ENCODE measurements at regions not wholly inside any gene's neighbourhood (a gene's known extent, or its start where the extent isn't known, plus 50 kb on each side); places are given as distances from the start of the nearest gene placed in this dataset.

DNA sequence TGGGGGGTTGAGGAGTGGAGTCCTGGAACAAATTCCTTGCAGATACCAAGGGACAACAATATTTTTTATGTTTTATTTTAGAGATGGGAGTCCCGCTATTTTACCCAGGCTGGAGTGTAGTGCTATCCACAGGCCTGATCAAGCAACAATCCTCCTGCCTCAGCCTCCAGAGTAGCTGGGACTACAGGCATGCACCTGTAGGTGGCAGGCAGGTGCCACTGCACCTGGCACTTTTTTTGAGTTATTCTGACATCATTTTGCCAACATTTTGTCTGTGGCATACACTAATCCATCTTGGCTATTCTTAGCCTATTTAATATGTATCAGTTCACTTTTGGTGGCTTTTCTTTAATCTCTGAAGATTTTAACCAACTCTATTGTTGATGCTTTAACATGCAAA is 317.8 kb upstream of the MTPN start:
- Mint-ChIP-seq H3K4me3 (no peak overlapping the region), H3K9me3 (peaks cover 11 to 13% of the 10 kb centered on the region in 2 donors), H3K4me1 (no peaks in the 10 kb centered on the region), H3K27ac (no peak overlapping the region), H3K36me3 (no peaks in the 10 kb centered on the region), H3K27me3 (ENCODE audit: low read depth in 2 of 2) (no peaks in the 10 kb centered on the region)
- no peaks in the 10 kb centered on the region for H3K36me3 ChIP-seq (ENCODE audit: control insufficient read depth, insufficient read depth, low read length)
- DNase-seq, result no peak
- H3K9me3 ChIP-seq (ENCODE audit: control insufficient read depth, insufficient read depth, low read length), result peaks cover 3% of the 10 kb centered on the region
- ATAC-seq, result no peak
- H3K27ac ChIP-seq (ENCODE audit: low read length), result no peak overlapping the region
- H3K4me3 ChIP-seq (ENCODE audit: low read length), result no peak overlapping the region
- H3K27me3 ChIP-seq (ENCODE audit: control insufficient read depth, insufficient read depth, low read length), result no peaks in the 10 kb centered on the region
- TF ChIP-seq, protein P1, sequence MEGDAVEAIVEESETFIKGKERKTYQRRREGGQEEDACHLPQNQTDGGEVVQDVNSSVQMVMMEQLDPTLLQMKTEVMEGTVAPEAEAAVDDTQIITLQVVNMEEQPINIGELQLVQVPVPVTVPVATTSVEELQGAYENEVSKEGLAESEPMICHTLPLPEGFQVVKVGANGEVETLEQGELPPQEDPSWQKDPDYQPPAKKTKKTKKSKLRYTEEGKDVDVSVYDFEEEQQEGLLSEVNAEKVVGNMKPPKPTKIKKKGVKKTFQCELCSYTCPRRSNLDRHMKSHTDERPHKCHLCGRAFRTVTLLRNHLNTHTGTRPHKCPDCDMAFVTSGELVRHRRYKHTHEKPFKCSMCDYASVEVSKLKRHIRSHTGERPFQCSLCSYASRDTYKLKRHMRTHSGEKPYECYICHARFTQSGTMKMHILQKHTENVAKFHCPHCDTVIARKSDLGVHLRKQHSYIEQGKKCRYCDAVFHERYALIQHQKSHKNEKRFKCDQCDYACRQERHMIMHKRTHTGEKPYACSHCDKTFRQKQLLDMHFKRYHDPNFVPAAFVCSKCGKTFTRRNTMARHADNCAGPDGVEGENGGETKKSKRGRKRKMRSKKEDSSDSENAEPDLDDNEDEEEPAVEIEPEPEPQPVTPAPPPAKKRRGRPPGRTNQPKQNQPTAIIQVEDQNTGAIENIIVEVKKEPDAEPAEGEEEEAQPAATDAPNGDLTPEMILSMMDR (IDR thresholded peaks at IDR 0.05), result no peak
- intact Hi-C loops (cut with micrococcal nuclease), result no loop called here
- 100% methylated on average over 1 of the region's 1 CpG for WGBS (ENCODE audit: insufficient coverage)
- H3K4me1 ChIP-seq (ENCODE audit: control insufficient read depth, insufficient read depth, low read length), result no peaks in the 10 kb centered on the region

GRCh38 chr7:136293841-136294391 is 316.8 kb upstream of the MTPN start:
- Mint-ChIP-seq H3K9me3 (peaks cover 12 to 13% of the 10 kb centered on the region in 2 donors), H3K4me1 (no peaks in the 10 kb centered on the region), H3K27ac (no peak overlapping the region), H3K27me3 (ENCODE audit: low read depth in 2 of 2) (no peaks in the 10 kb centered on the region), H3K4me3 (no peak overlapping the region), H3K36me3 (no peaks in the 10 kb centered on the region)
- ATAC-seq (no peak), DNase-seq (no peak)
- H3K36me3 ChIP-seq (ENCODE audit: control insufficient read depth, insufficient read depth, low read length), result no peaks in the 10 kb centered on the region
- H3K27ac ChIP-seq (ENCODE audit: low read length), result no peak overlapping the region
- no peaks in the 10 kb centered on the region for H3K4me1 ChIP-seq (ENCODE audit: control insufficient read depth, insufficient read depth, low read length)
- TF ChIP-seq, protein P1 (IDR thresholded peaks at IDR 0.05), result no peak
- peaks cover 3% of the 10 kb centered on the region for H3K9me3 ChIP-seq (ENCODE audit: control insufficient read depth, insufficient read depth, low read length)
- H3K27me3 ChIP-seq (ENCODE audit: control insufficient read depth, insufficient read depth, low read length), result no peaks in the 10 kb centered on the region
- intact Hi-C loops (cut with micrococcal nuclease), result no loop called here
- no peak overlapping the region for H3K4me3 ChIP-seq (ENCODE audit: low read length)

GRCh38 chr7:136293272-136293671 is 316.1 kb upstream of the MTPN start:
- Mint-ChIP-seq H3K36me3 (no peaks in the 10 kb centered on the region), H3K4me1 (no peaks in the 10 kb centered on the region), H3K9me3 (peaks cover 12 to 13% of the 10 kb centered on the region in 2 donors), H3K4me3 (no peak overlapping the region), H3K27me3 (ENCODE audit: low read depth in 2 of 2) (no peaks in the 10 kb centered on the region), H3K27ac (no peak overlapping the region)
- peaks cover 3% of the 10 kb centered on the region for H3K9me3 ChIP-seq (ENCODE audit: control insufficient read depth, insufficient read depth, low read length)
- H3K4me3 ChIP-seq (ENCODE audit: low read length), result no peak overlapping the region
- H3K4me1 ChIP-seq (ENCODE audit: control insufficient read depth, insufficient read depth, low read length), result no peaks in the 10 kb centered on the region
- TF ChIP-seq, protein P1 (IDR thresholded peaks at IDR 0.05), result no peak
- no peaks in the 10 kb centered on the region for H3K27me3 ChIP-seq (ENCODE audit: control insufficient read depth, insufficient read depth, low read length)
- ATAC-seq, result no peak
- intact Hi-C loops (cut with micrococcal nuclease), result no loop called here
- DNase-seq, result no peak
- 62% methylated on average over 6 of the region's 6 CpGs for WGBS (ENCODE audit: insufficient coverage)
- no peaks in the 10 kb centered on the region for H3K36me3 ChIP-seq (ENCODE audit: control insufficient read depth, insufficient read depth, low read length)
- H3K27ac ChIP-seq (ENCODE audit: low read length), result no peak overlapping the region

- no peaks in the 10 kb centered on the region for H3K27me3 Mint-ChIP-seq (ENCODE audit: low read depth in 2 of 2)
- peaks cover 10 to 12% of the 10 kb centered on the region in 2 donors for H3K9me3 Mint-ChIP-seq
- intact Hi-C loops (cut with micrococcal nuclease), result no loop called here
- H3K4me1 ChIP-seq (ENCODE audit: control insufficient read depth, insufficient read depth, low read length), result no peaks in the 10 kb centered on the region
- H3K36me3 Mint-ChIP-seq, result no peaks in the 10 kb centered on the region
- TF ChIP-seq, protein P1 (IDR thresholded peaks at IDR 0.05), result no peak
- H3K36me3 ChIP-seq (ENCODE audit: control insufficient read depth, insufficient read depth, low read length), result no peaks in the 10 kb centered on the region
- H3K27ac Mint-ChIP-seq, result no peak overlapping the region
- no peak overlapping the region for H3K27ac ChIP-seq (ENCODE audit: low read length)
- H3K9me3 ChIP-seq (ENCODE audit: control insufficient read depth, insufficient read depth, low read length), result peaks cover 3% of the 10 kb centered on the region
- no peak for ATAC-seq
- DNase-seq, result no peak
- no peaks in the 10 kb centered on the region for H3K27me3 ChIP-seq (ENCODE audit: control insufficient read depth, insufficient read depth, low read length)
- H3K4me1 Mint-ChIP-seq, result no peaks in the 10 kb centered on the region
- no peak overlapping the region for H3K4me3 Mint-ChIP-seq
- no peak overlapping the region for H3K4me3 ChIP-seq (ENCODE audit: low read length)
These were observed 315.2 kb upstream of the MTPN start for GRCh38 chr7:136292365-136292764.

All from natural killer cell (primary cell).